ENCODE measurements at regions not wholly inside any gene's neighbourhood (a gene's known extent, or its start where the extent isn't known, plus 50 kb on each side); places are given as distances from the start of the nearest gene placed in this dataset.

GRCh38 chr11:16441461-16441860, 85.1 kb upstream of the SOX6 start:
- no peak for DNase-seq

- no peak for DNase-seq
Observed at GRCh38 chr11:16440136-16440535, 83.8 kb upstream of the SOX6 start.

GRCh38 chr11:16434036-16434435, 77.7 kb upstream of the SOX6 start:
- DNase-seq: no peak

- no peak for DNase-seq
Observed at GRCh38 chr11:16430674-16431073, 74.3 kb upstream of the SOX6 start.

- no peak for DNase-seq
Observed at GRCh38 chr11:16421826-16422225, 65.5 kb upstream of the SOX6 start.

GRCh38 chr11:16418428-16419097, 62.2 kb upstream of the SOX6 start:
- DNase-seq: peak in 1 of 56 donors; percentile 13

- DNase-seq: no peak
Observed at GRCh38 chr11:16412525-16413172, 56.3 kb upstream of the SOX6 start.

GRCh38 chr11:16410479-16410878, 54.1 kb upstream of the SOX6 start:
- DNase-seq: no peak

GRCh38 chr11:16408619-16409018, 52.3 kb upstream of the SOX6 start:
- DNase-seq: no peak

GRCh38 chr11:16406226-16406625, 49.9 kb upstream of the SOX6 start:
- DNase-seq: no peak
